SU-DHL-6 (cell line): ENCODE measurements at regions not wholly inside any gene's neighbourhood (a gene's known extent, or its start where the extent isn't known, plus 50 kb on each side); places are given as distances from the start of the nearest gene placed in this dataset.
"Not testable (repeated sequence)": the region's sequence is repeated elsewhere in the genome, so short reads cannot be mapped to it uniquely, and the experiment has no call there.

ENCODE experiments used
- H2AFZ ChIP-seq: fragments of 200-600 bp; sonication (generic); 2 replicates; pipeline ENCODE4 v1.6.1; 2014; ENCODE audit warnings: low read depth, mild to moderate bottlenecking, moderate library complexity, mixed read lengths, antibody characterized with exemption, low read length; ENCODE audit not compliant: severe bottlenecking
- H3F3A ChIP-seq: fragments of 200-600 bp; shearing (Covaris generic); 2 replicates; pipeline ENCODE4 v1.6.0; 2016; ENCODE audit warnings: antibody characterized with exemption, mild to moderate bottlenecking; ENCODE audit not compliant: insufficient read depth
- H3K27ac ChIP-seq: fragments of 200-600 bp; sonication (generic); 2 replicates; pipeline ENCODE4 v1.5.1; 2016; ENCODE audit warnings: low read depth, mild to moderate bottlenecking, low read length, moderate library complexity, mixed read lengths
- H3K27me3 ChIP-seq: fragments of 200-600 bp; sonication (generic), shearing (Covaris generic); 2 replicates; pipeline ENCODE4 v1.6.0; 2014; ENCODE audit warnings: mild to moderate bottlenecking, low read length
- H3K36me3 ChIP-seq: fragments of 200-600 bp; sonication (generic); 2 replicates; pipeline ENCODE4 v1.6.1; 2014; ENCODE audit warnings: mild to moderate bottlenecking, low read length, mixed read lengths
- H3K4me2 ChIP-seq: fragments of 300-600, 200-600 bp; shearing (Covaris generic), sonication (generic); 2 replicates; pipeline ENCODE4 v1.6.0; 2014; ENCODE audit warnings: low read length, low read depth, mild to moderate bottlenecking; ENCODE audit not compliant: poor library complexity, severe bottlenecking
- H3K4me3 ChIP-seq: fragments of 200-600 bp; sonication (generic); 2 replicates; pipeline ENCODE4 v1.5.1; 2014; ENCODE audit warnings: antibody characterized with exemption, low read length, mild to moderate bottlenecking, mixed read lengths; ENCODE audit not compliant: insufficient read depth, poor library complexity, severe bottlenecking
- H3K79me2 ChIP-seq: fragments of 200-600 bp; sonication (generic); 2 replicates; pipeline ENCODE4 v1.6.1; 2014; ENCODE audit warnings: mild to moderate bottlenecking, low read length, moderate library complexity; ENCODE audit not compliant: insufficient read depth
- H3K9ac ChIP-seq: fragments of 200-600 bp; sonication (generic); 2 replicates; pipeline ENCODE4 v1.7.0; 2014; ENCODE audit warnings: mild to moderate bottlenecking, low read length
- H3K9me2 ChIP-seq: fragments of 200-600 bp; sonication (generic); replicated peaks from 2 replicates; pipeline ENCODE4 v1.6.1; 2014; ENCODE audit warnings: low read length; ENCODE audit not compliant: insufficient read depth
- H3K9me3 ChIP-seq: fragments of 200-600 bp; sonication (generic); 2 replicates; pipeline ENCODE4 v1.6.1; 2014; ENCODE audit warnings: low read length, mixed read lengths; ENCODE audit not compliant: insufficient read depth
- H4K20me1 ChIP-seq: fragments of 200-600 bp; sonication (generic); 2 replicates; pipeline ENCODE4 v1.6.1; 2014; ENCODE audit warnings: low read depth, mild to moderate bottlenecking, antibody characterized with exemption, low read length, moderate library complexity, mixed read lengths
- EZH2phosphoT487 ChIP-seq: fragments of 200-600 bp; sonication (generic), shearing (Covaris generic); conservative IDR thresholded peaks from 2 replicates; pipeline ENCODE4 v1.6.1; 2018; ENCODE audit warnings: mild to moderate bottlenecking, antibody characterized with exemption, low read length, moderate library complexity, mixed read lengths
- TF ChIP-seq, protein P1 (sequence below): fragments of 200-600 bp; sonication (generic); IDR thresholded peaks from one replicate; pipeline ENCODE4 v1.5.1; 2017; ENCODE audit warnings: antibody characterized with exemption, mild to moderate bottlenecking, low read length, moderate library complexity; ENCODE audit not compliant: insufficient read depth, poor library complexity, severe bottlenecking

DNA sequence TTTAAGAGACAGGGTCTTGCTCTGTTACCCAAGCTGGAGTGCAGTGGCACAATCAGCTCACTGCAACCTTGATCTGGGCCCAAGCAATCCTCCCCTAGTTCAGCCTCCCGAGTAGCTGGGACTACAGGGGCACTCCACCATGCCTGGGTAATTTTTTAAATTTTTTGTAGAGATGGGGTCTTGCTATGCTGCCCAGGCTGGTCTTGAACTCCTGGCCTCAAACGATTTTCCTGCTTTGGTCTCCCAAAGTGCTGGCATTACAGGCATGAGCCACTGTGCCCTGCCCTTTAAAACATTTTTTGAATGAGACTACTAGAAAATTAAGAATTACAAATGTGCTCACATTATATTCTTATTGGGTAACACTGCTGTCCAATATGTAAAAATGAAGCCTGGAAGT lies 161.7 kb upstream of the FAM20A start:
- H3F3A ChIP-seq, result no peaks in the 10 kb centered on the region
- no peaks in the 10 kb centered on the region for H3K36me3 ChIP-seq
- no peaks in the 10 kb centered on the region for H3K79me2 ChIP-seq
- no peak overlapping the region for H3K27ac ChIP-seq
- H4K20me1 ChIP-seq, result no peaks in the 10 kb centered on the region
- H2AFZ ChIP-seq, result no peak overlapping the region
- no peak overlapping the region for H3K4me3 ChIP-seq
- no peak overlapping the region for H3K9ac ChIP-seq
- no peak overlapping the region for H3K4me2 ChIP-seq
- no peaks in the 10 kb centered on the region for H3K27me3 ChIP-seq
- H3K9me3 ChIP-seq, result no peaks in the 10 kb centered on the region
- H3K9me2 ChIP-seq, result no peaks in the 10 kb centered on the region
- no peak for TF ChIP-seq EZH2phosphoT487
- TF ChIP-seq, protein P1, sequence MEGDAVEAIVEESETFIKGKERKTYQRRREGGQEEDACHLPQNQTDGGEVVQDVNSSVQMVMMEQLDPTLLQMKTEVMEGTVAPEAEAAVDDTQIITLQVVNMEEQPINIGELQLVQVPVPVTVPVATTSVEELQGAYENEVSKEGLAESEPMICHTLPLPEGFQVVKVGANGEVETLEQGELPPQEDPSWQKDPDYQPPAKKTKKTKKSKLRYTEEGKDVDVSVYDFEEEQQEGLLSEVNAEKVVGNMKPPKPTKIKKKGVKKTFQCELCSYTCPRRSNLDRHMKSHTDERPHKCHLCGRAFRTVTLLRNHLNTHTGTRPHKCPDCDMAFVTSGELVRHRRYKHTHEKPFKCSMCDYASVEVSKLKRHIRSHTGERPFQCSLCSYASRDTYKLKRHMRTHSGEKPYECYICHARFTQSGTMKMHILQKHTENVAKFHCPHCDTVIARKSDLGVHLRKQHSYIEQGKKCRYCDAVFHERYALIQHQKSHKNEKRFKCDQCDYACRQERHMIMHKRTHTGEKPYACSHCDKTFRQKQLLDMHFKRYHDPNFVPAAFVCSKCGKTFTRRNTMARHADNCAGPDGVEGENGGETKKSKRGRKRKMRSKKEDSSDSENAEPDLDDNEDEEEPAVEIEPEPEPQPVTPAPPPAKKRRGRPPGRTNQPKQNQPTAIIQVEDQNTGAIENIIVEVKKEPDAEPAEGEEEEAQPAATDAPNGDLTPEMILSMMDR, result no peak

DNA sequence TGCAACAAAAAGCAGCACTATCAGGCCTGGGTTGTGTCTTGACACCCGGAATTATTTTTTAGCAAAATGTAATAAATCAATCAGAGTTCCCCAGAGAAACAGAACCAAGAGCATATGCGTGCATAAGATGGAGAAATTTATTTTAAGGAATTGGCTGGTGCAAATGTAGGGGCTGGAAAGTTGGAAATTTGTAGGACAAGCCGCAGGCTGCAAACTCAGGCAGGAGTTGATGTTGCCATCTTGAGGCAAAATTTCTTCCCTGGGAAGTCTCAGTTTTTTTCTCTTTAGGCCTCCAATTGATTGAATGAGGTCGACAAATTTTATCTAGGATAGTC lies 158.9 kb upstream of the FAM20A start:
- Histone ChIP-seq H3F3A (no peaks in the 10 kb centered on the region), H3K27me3 (no peaks in the 10 kb centered on the region), H3K4me3 (no peak overlapping the region), H3K9me3 (no peaks in the 10 kb centered on the region), H3K27ac (no peak overlapping the region), H3K79me2 (no peaks in the 10 kb centered on the region), H3K9ac (no peak overlapping the region), H3K9me2 (no peaks in the 10 kb centered on the region), H3K36me3 (no peaks in the 10 kb centered on the region), H2AFZ (no peak overlapping the region), H3K4me2 (no peak overlapping the region), H4K20me1 (no peaks in the 10 kb centered on the region)
- TF ChIP-seq, protein P1, result no peak
- no peak for TF ChIP-seq EZH2phosphoT487

DNA sequence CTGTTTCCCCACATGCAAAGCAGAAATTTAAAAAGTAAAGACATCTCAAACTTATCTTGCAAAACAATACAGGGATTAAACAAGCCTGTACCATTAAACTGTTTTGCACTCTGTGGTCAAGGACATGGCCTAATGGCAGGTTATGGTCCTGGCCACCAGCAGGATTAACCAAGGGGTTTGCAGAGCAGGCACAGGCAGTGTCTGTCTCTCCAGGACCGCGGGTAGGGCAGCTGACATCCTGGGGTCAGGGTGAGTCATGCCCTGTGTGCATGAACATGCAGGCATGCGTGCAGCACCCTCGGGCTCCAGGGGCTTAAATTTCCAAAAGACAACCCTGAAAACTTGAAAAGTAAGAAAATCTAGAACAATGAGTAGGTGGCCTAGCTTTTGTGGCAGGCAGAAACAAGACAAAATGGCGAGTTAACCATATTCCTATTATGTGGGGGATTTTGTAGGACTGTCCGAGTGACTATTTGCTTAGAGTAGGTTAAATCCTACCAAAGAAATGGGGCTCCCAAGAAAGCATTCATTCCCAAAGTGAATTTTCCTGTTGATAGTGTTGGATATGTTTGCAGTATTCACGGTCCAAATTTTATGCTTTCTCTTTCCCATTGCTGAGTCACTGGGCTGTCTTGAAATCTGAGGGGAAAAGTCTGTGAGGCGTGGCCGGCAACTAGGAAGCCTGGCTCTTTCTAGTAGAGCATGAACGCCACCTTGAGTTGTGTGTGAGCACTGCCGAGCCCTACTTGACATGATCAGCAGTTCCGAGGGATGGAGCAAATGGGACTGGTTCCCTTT lies 158.4 kb upstream of the FAM20A start:
- Histone ChIP-seq H2AFZ (no peak overlapping the region), H3K36me3 (no peaks in the 10 kb centered on the region), H3K9me2 (no peaks in the 10 kb centered on the region), H3K9ac (no peak overlapping the region), H3F3A (no peaks in the 10 kb centered on the region), H3K9me3 (no peaks in the 10 kb centered on the region), H3K27ac (no peak overlapping the region), H3K79me2 (no peaks in the 10 kb centered on the region), H3K4me3 (no peak overlapping the region), H3K27me3 (no peaks in the 10 kb centered on the region), H4K20me1 (no peaks in the 10 kb centered on the region), H3K4me2 (no peak overlapping the region)
- no peak for TF ChIP-seq EZH2phosphoT487
- TF ChIP-seq, protein P1, result peak; percentile 20

DNA sequence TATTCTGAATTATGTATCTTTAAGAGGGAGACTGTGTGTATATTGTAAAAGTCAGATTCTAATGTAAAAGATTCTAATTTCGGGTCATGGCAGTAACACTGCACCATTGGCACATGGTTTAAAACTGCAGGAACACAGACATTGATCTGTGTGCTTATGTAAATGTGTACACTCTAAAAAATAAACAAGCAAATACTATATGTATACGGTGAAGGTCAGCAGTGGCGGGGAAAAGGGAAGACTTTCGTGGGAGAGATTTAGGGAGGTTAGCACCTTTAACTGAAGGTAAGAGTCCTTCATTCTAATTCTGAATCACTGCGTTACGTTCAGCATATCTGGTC lies 157.8 kb upstream of the FAM20A start:
- Histone ChIP-seq H3K9ac (no peak overlapping the region), H3K27ac (no peak overlapping the region), H3K4me2 (no peak overlapping the region), H3K27me3 (no peaks in the 10 kb centered on the region), H2AFZ (no peak overlapping the region), H3K9me2 (no peaks in the 10 kb centered on the region), H3F3A (no peaks in the 10 kb centered on the region), H3K4me3 (no peak overlapping the region), H3K36me3 (no peaks in the 10 kb centered on the region), H4K20me1 (no peaks in the 10 kb centered on the region), H3K79me2 (no peaks in the 10 kb centered on the region), H3K9me3 (no peaks in the 10 kb centered on the region)
- TF ChIP-seq, protein P1, result no peak
- TF ChIP-seq EZH2phosphoT487, result no peak

DNA sequence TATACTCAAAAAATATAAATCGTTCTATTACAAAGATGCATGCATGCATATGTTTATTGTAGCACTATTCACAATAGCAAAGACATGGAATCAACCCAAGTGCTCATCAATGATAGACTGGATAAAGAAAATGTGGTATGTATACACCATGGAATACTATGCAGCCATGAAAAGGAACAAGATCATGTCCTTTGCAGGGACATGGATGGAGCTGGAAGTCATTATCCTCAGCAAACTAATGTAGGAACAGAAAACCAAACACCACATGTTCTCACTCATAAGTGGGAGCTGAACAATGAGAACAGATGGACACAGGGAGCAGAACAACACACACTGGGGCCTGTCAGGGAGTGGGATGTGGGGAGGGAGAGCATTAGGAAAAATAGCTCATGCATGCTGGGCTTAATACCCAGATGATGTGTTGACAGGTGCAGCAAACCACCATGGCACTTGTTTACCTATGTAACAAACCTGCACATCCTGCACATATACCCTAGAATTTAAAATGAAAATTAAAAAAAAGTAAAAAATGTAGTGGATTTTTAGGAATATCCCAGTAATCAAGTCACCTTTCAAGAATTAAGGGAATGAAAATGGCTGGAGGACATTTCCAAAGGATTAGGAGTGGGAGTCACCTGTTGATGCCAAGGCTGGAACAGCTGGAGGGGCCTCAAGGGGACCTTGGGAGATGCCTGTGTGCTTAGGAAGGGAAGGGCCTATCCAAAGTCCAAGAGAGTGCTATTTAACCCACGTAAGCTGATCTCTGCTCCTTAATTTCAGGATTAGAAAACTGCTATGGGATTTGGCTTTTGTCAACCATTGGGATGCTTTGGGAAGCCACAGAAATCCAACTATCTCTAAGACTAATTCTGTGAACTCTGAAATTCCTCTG lies 156.9 kb upstream of the FAM20A start:
- H3K27me3 ChIP-seq, H3K27ac ChIP-seq, H3K9ac ChIP-seq, H3K36me3 ChIP-seq, H4K20me1 ChIP-seq, H3K9me2 ChIP-seq, H3K4me2 ChIP-seq, H3F3A ChIP-seq, H2AFZ ChIP-seq, H3K79me2 ChIP-seq, H3K9me3 ChIP-seq, H3K4me3 ChIP-seq: not testable (repeated sequence)
